ENCODE measurements at regions not wholly inside any gene's neighbourhood (a gene's known extent, or its start where the extent isn't known, plus 50 kb on each side); places are given as distances from the start of the nearest gene placed in this dataset.
"Not testable (repeated sequence)": the region's sequence is repeated elsewhere in the genome, so short reads cannot be mapped to it uniquely, and the experiment has no call there.

DNA sequence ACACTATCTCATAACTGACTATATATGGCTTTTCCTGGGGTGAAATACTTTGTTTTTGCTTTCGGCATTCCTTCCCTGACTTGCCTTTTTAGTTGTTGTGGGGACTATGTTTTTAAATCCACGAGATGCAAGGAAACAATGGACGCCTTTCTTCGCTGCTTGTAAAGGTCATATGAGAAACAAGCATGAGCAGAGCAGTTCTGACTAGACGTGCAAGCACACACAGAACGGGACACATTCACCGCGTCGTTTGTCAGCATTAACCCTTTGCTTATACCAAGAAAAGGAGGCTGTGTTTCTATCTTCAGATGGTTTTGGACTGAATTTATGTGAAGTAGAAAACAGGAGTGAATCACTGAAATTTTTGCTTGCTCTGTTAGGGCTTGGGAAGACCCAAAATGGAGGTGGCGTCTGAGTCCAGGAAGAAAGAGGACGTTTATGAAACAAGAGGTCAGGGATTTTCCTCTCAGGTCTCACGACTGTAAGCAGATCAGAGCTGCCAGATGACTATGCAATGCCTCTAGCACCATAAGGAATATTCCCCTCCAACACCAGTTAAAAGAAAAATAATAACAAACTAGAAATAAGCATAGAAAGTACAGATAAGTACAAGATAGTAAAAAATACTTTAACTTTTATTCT lies 358.9 kb downstream of the DLEU7 start:
- DNase-seq (ENCODE audit: low read depth in 2 of 2) = no peak

- DNase-seq (ENCODE audit: low read depth in 2 of 2) = peak; percentile 37 to 39
Measured at GRCh38 chr13:50485979-50486935, 357.2 kb downstream of the DLEU7 start.

GRCh38 chr13:50493683-50494082 lies 349.8 kb downstream of the DLEU7 start:
- DNase-seq (ENCODE audit: low read depth in 2 of 2) = no peak

GRCh38 chr13:50494138-50494537 lies 349.4 kb downstream of the DLEU7 start:
- no peak for DNase-seq (ENCODE audit: low read depth in 2 of 2)

DNA sequence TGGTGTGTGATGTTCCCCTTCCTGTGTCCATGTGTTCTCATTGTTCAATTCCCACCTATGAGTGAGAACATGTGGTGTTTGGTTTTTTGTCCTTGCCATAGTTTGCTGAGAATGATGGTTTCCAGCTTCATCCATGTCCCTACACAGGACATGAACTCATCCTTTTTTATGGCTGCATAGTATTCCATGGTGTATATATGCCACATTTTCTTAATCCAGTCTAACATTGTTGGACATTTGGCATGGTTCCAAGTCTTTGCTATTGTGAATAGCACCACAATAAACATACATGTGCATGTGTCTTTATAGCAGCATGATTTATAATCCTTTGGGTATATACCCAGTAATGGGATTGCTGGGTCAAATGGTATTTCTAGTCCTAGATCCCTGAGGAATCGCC lies 340.3 kb downstream of the DLEU7 start:
- DNase-seq (ENCODE audit: low read depth in 2 of 2) = not testable (repeated sequence)

GRCh38 chr13:50509167-50509566 lies 334.3 kb downstream of the DLEU7 start:
- DNase-seq (ENCODE audit: low read depth in 2 of 2) = no peak

GRCh38 chr13:50509771-50510441 lies 333.6 kb downstream of the DLEU7 start:
- peak in 1 of 2 experiments; percentile 35 for DNase-seq (ENCODE audit: low read depth in 2 of 2)

- not testable (repeated sequence) for DNase-seq (ENCODE audit: low read depth in 2 of 2)
Measured at GRCh38 chr13:50510885-50511545, 332.5 kb downstream of the DLEU7 start.

DNA sequence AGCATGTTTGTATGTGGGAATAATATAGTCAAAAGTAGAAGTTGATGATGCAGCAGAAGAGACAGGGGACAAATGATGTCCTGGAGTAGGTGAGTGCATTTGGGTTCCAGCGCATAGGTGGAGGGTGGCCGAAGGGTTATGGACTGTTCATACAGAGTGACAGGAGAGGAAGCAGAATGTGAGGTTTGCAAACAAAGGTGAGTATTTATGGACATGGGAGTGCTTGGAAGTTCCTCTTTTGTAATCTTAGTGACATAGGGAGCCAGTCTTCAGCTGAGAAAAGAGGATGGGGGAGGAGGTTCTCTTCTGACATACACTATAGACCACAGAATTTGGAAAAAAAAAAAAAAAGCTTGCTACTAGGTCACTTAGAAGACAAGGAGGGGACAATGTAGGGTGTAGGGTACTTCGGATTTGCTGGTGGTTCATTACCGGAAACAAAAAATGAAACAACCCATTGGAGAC lies 331.6 kb downstream of the DLEU7 start:
- DNase-seq (ENCODE audit: low read depth in 2 of 2) = no peak

DNA sequence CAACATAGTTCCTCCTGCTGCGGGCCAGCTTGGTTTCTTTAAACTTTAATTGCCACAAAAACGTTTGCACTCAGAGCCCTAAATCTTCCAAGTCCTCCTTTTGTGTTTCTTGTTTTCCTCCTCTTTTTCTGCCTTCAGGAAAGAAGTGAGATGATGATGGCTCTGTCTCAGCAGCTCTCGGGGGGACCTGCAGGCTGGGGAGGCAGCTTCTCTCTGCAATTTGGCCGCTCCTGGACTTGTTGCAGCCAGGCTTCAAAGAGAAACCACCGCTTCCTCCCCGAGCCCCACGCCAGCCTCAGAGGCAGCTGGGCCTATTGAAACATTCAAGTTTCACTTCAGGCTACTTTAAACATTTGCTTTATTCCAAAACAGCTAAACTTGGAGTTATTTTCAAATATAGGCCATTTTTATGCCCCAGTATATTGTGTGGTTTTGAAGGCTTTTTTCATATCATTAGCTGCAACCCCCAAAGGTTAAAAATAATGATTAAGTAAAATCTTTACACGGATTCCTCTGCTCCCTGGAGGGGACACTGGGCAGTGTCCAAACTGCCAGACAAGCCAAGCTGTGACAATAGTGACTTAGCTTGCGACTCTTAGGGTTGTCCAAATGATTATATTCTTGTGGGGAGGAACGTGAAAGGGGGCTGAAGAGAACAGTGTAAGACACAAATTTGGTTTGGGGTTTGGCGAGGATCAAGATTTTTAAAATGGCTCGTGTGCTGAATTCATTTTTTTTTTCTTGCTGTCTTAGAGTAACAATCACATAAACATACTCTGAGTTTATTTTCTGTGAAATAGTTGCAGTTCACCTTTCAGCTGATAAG lies 330.8 kb downstream of the DLEU7 start:
- no peak for DNase-seq (ENCODE audit: low read depth in 2 of 2)

DNA sequence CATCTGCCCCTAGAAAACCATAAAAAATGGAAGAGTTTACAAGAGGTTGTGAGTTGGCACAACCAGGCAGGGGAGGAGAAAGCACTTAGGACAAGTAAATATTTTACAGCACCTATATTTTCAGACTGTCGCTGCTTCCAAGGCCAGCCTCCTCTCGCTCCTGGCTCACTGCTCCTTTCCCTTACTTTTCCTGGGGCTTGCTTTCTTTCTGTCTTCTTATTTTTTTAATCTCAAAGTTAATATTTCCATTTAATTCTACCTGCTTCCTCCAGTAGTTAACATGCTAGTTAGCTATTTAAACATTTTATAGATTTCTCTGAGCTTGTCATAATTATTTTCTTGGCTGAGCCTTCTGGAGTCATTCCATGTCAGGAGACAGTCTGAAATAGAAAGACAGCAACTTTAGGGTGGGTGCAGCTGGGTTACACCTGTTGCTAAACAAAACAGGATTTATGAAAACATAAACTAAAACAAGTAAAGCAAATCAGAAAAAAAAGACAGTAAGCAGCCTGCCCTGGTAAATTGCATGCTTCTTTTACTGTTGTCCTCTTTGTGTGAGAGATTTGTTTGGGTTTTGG lies 330.1 kb downstream of the DLEU7 start:
- no peak for DNase-seq (ENCODE audit: low read depth in 2 of 2)

- DNase-seq (ENCODE audit: low read depth in 2 of 2) = no peak
Measured at GRCh38 chr13:50514249-50514648, 329.2 kb downstream of the DLEU7 start.

DNA sequence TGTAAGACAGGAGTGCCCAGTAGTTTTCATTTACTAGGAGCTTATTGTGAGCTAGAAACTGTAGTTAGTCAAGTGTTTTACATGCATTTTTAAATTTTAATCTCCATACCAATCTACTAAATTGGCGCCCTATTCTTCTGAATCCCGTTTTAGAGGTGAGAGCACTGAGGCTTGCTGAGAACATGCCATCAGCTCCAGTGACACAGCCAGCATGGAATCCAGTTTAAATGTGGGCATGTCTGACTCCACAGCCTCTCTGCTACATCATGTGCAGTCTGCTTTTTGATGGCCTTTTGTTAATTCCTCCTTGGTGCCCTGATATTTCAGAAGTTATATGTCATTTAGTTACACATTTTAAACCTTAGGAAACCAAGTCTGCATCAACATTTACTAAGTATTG lies 325.4 kb downstream of the DLEU7 start:
- DNase-seq (ENCODE audit: low read depth in 2 of 2) = no peak

DNA sequence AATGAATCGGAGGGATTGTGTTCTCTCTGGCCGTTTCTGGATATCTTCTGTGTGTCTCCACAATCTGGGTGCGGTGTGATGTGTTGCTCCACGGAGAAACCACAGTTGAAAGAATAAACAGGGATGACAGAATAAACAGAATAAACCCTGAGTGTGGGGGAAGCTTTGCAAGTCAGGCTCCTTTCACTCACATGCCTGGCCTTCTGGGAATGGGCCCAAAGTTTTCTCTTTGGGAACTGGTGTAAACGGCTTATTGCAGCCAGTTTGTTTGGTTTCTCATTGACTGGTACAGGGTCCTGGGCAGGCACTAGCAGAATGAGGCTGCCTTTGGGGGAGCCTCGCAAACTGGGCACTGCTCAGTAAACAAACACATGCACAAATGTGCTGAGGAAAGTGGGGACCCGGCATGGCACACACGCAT lies 324.7 kb downstream of the DLEU7 start:
- DNase-seq (ENCODE audit: low read depth in 2 of 2) = no peak

DNA sequence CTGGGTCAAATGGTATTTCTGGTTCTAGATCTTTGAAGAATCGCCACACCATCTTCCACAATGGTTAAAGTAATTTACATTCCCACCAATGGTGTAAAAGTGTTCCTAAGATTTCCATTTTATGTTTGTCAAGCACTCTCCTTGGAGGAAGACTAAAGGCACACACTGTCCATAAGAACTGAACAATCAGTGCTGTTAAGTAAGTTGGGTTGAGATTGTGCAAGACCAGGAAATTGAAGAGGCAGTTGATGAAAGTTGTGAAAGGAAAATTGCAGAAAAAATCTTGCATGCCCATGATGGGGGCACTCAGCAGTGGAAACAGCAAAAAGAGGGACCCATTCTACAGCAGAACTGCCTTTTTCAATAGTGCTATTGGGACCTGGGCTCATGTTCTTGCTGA lies 323.6 kb downstream of the DLEU7 start:
- DNase-seq (ENCODE audit: low read depth in 2 of 2) = no peak

DNA sequence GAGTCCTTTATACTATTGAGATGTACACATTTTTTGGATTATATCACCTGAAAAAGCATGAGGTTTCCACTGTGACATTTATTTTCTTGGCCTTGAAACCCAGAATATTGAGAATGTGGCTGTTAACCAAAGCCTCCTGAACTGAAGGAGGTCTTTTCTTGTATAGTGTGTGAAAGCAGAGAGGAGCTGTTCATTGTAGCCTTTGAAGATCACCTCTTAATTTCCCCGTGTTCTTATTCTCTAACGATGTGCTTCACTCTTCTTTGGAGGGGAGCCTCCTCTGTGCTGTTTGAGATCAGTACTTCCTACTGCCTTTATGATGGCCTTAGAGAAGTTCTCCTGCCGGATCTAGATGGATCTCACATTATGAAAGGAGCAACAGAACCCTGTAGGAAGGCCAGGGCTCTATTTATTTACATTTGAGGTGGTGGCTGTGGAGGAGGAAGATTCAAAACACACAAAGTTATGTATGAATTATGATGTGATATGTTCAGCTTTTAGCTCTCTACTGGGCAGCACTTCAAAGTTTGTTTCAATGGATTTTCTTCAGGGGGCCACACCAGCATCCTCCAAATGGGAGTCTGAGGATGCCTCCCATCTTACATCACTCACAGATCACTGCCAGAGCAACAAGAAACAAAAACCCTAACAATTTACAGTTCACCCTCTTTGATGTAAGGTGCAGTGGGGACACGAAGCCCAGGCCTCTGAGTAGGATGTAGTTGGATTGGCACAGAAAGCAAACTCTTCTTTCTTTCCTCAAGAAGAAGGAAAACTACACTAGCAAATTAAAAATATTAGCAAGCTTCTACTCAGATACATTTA lies 322.3 kb downstream of the DLEU7 start:
- no peak for DNase-seq (ENCODE audit: low read depth in 2 of 2)

GRCh38 chr13:50521831-50522149 lies 321.7 kb downstream of the DLEU7 start:
- DNase-seq (ENCODE audit: low read depth in 2 of 2) = peak; percentile 74 to 75

- DNase-seq (ENCODE audit: low read depth in 2 of 2) = no peak
Measured at GRCh38 chr13:50522506-50522905, 321.0 kb downstream of the DLEU7 start.

GRCh38 chr13:50523307-50523706 lies 320.2 kb downstream of the DLEU7 start:
- DNase-seq (ENCODE audit: low read depth in 2 of 2) = no peak

GRCh38 chr13:50524560-50524959 lies 318.9 kb downstream of the DLEU7 start:
- DNase-seq (ENCODE audit: low read depth in 2 of 2) = no peak

All from fibroblast of skin of left quadriceps (primary cell).